HG02870 (cell line): ENCODE measurements at regions not wholly inside any gene's neighbourhood (a gene's known extent, or its start where the extent isn't known, plus 50 kb on each side); places are given as distances from the start of the nearest gene placed in this dataset.

Source experiments
- ATAC-seq: cut with Tn5 transposase; IDR thresholded peaks from one replicate; pipeline ENCODE4 v1.9.1; 2021; ENCODE audit warnings: mild to moderate bottlenecking, moderate library complexity; ENCODE audit not compliant: unreplicated experiment

GRCh38 chr1:187622545-187622944 lies 793.8 kb downstream of the PLA2G4A start:
- ATAC-seq = no peak

- ATAC-seq = no peak
These were observed 796.2 kb downstream of the PLA2G4A start for GRCh38 chr1:187624812-187625545.

GRCh38 chr1:187626056-187626455 lies 797.3 kb downstream of the PLA2G4A start:
- no peak for ATAC-seq

GRCh38 chr1:187627516-187627915 lies 798.8 kb downstream of the PLA2G4A start:
- ATAC-seq = no peak

- no peak for ATAC-seq
These were observed 800.3 kb downstream of the PLA2G4A start for GRCh38 chr1:187629075-187629474.

- no peak for ATAC-seq
These were observed 802.1 kb downstream of the PLA2G4A start for GRCh38 chr1:187630653-187631380.

- no peak for ATAC-seq
These were observed 802.6 kb downstream of the PLA2G4A start for GRCh38 chr1:187631381-187631675.

- no peak for ATAC-seq
These were observed 803.2 kb downstream of the PLA2G4A start for GRCh38 chr1:187631984-187632383.

GRCh38 chr1:187634940-187635339 lies 806.2 kb downstream of the PLA2G4A start:
- ATAC-seq = no peak

- no peak for ATAC-seq
These were observed 810.1 kb downstream of the PLA2G4A start for GRCh38 chr1:187638733-187639434.

- ATAC-seq = no peak
These were observed 812.3 kb downstream of the PLA2G4A start for GRCh38 chr1:187641015-187641414.

- no peak for ATAC-seq
These were observed 812.7 kb downstream of the PLA2G4A start for GRCh38 chr1:187641463-187641862.

- no peak for ATAC-seq
These were observed 813.2 kb downstream of the PLA2G4A start for GRCh38 chr1:187641907-187642306.

- ATAC-seq = no peak
These were observed 816.9 kb downstream of the PLA2G4A start for GRCh38 chr1:187645651-187646050.

- no peak for ATAC-seq
These were observed 817.9 kb downstream of the PLA2G4A start for GRCh38 chr1:187646536-187647107.

- ATAC-seq = no peak
These were observed 819.3 kb downstream of the PLA2G4A start for GRCh38 chr1:187648091-187648490.

GRCh38 chr1:187654635-187655034 lies 825.9 kb downstream of the PLA2G4A start:
- no peak for ATAC-seq

- no peak for ATAC-seq
These were observed 826.4 kb downstream of the PLA2G4A start for GRCh38 chr1:187655104-187655503.

GRCh38 chr1:187665483-187665882 lies 836.7 kb downstream of the PLA2G4A start:
- ATAC-seq = no peak

GRCh38 chr1:187680823-187681222 lies 852.1 kb downstream of the PLA2G4A start:
- no peak for ATAC-seq

GRCh38 chr1:187682112-187682511 lies 853.4 kb downstream of the PLA2G4A start:
- ATAC-seq = no peak

GRCh38 chr1:187685333-187685732 lies 856.6 kb downstream of the PLA2G4A start:
- no peak for ATAC-seq
